ENCODE measurements at regions not wholly inside any gene's neighbourhood (a gene's known extent, or its start where the extent isn't known, plus 50 kb on each side); places are given as distances from the start of the nearest gene placed in this dataset.

DNA sequence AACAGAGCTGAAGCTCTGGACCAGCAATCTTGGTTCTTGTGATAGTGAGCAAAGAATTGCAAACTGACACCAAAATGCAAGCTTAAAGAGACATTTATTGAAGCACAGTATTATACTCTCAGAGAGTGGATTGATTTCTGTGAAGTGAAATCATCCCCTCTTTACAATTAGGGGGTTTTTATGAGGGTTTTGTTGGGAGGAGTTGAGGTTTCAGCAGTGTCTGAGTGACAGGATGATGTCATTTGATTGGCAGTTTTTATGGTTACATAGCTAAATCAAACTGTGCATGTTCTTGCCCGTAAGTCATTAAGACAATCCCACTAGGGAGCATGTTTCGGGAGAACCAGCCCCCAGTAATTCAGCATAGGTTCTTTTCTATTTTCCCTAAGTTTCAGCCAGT is 1200.5 kb downstream of the SI start:
- TF ChIP-seq, protein P1, sequence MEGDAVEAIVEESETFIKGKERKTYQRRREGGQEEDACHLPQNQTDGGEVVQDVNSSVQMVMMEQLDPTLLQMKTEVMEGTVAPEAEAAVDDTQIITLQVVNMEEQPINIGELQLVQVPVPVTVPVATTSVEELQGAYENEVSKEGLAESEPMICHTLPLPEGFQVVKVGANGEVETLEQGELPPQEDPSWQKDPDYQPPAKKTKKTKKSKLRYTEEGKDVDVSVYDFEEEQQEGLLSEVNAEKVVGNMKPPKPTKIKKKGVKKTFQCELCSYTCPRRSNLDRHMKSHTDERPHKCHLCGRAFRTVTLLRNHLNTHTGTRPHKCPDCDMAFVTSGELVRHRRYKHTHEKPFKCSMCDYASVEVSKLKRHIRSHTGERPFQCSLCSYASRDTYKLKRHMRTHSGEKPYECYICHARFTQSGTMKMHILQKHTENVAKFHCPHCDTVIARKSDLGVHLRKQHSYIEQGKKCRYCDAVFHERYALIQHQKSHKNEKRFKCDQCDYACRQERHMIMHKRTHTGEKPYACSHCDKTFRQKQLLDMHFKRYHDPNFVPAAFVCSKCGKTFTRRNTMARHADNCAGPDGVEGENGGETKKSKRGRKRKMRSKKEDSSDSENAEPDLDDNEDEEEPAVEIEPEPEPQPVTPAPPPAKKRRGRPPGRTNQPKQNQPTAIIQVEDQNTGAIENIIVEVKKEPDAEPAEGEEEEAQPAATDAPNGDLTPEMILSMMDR (IDR thresholded peaks at IDR 0.05), result no peak
- no peak for TF ChIP-seq POLR2A (IDR thresholded peaks at IDR 0.05)
